ENCODE measurements at regions not wholly inside any gene's neighbourhood (a gene's known extent, or its start where the extent isn't known, plus 50 kb on each side); places are given as distances from the start of the nearest gene placed in this dataset.
"Not testable (repeated sequence)": the region's sequence is repeated elsewhere in the genome, so short reads cannot be mapped to it uniquely, and the experiment has no call there.

- DNase-seq (ENCODE audit: low read depth), result no peak
- no peak for TF ChIP-seq CTCF (IDR thresholded peaks at IDR 0.05; ENCODE audit: insufficient read depth, low read depth, low read length, missing control alignments)
- no peak overlapping the region for H3K4me3 ChIP-seq (ENCODE audit: low read depth, low read length)
Measured at GRCh38 chr18:63061303-63061702, 258.3 kb downstream of the BCL2 start.

GRCh38 chr18:63058521-63058920 lies 261.0 kb downstream of the BCL2 start:
- no peak overlapping the region for H3K4me3 ChIP-seq (ENCODE audit: low read depth, low read length)
- no peak for DNase-seq (ENCODE audit: low read depth)
- no peak for TF ChIP-seq CTCF (IDR thresholded peaks at IDR 0.05; ENCODE audit: insufficient read depth, low read depth, low read length, missing control alignments)

GRCh38 chr18:63057707-63058106 lies 261.9 kb downstream of the BCL2 start:
- no peak overlapping the region for H3K4me3 ChIP-seq (ENCODE audit: low read depth, low read length)
- DNase-seq (ENCODE audit: low read depth), result no peak
- no peak for TF ChIP-seq CTCF (IDR thresholded peaks at IDR 0.05; ENCODE audit: insufficient read depth, low read depth, low read length, missing control alignments)

GRCh38 chr18:63054901-63055584 lies 264.5 kb downstream of the BCL2 start:
- H3K4me3 ChIP-seq (ENCODE audit: low read depth, low read length), result no peak overlapping the region
- DNase-seq (ENCODE audit: low read depth), result no peak
- TF ChIP-seq CTCF (IDR thresholded peaks at IDR 0.05; ENCODE audit: insufficient read depth, low read depth, low read length, missing control alignments), result no peak

- TF ChIP-seq CTCF (IDR thresholded peaks at IDR 0.05; ENCODE audit: insufficient read depth, low read depth, low read length, missing control alignments), result no peak
- DNase-seq (ENCODE audit: low read depth), result no peak
- H3K4me3 ChIP-seq (ENCODE audit: low read depth, low read length), result no peak overlapping the region
Measured at GRCh38 chr18:63051928-63052327, 267.6 kb downstream of the BCL2 start.

- peak; percentile 73 for DNase-seq (ENCODE audit: low read depth)
- H3K4me3 ChIP-seq (ENCODE audit: low read depth, low read length), result not testable (repeated sequence)
Measured at GRCh38 chr18:63050667-63051395, 268.7 kb downstream of the BCL2 start.

GRCh38 chr18:63046375-63046774 lies 273.2 kb downstream of the BCL2 start:
- H3K4me3 ChIP-seq (ENCODE audit: low read depth, low read length), result no peak overlapping the region
- TF ChIP-seq CTCF (IDR thresholded peaks at IDR 0.05; ENCODE audit: insufficient read depth, low read depth, low read length, missing control alignments), result no peak
- DNase-seq (ENCODE audit: low read depth), result no peak

All from GM12865 (cell line).